GM12878 (cell line): ENCODE measurements at regions not wholly inside any gene's neighbourhood (a gene's known extent, or its start where the extent isn't known, plus 50 kb on each side); places are given as distances from the start of the nearest gene placed in this dataset.

Experiments used
- ATAC-seq: fragments of 200-7000 bp; cut with Tn5 transposase; 3 replicates; pipeline ENCODE4 v1.9.1; 2020; ENCODE audit warnings: mild to moderate bottlenecking, moderate library complexity
- BruUV-seq: library from RNA; stranded (reverse); fragments of 400-500 nt; replicated peaks from 2 replicates; lab custom pipeline; 2021; lab: Mats Ljungman, UMichigan
- CTCF ChIA-PET: fragments of 300-600 bp; sonication (Branson Sonifier 250); formaldehyde crosslinking; extraction: SDS; loops from one replicate; lab custom pipeline; 2021; ENCODE audit warnings: inconsistent platforms; lab: Yijun Ruan, JAX
- POLR2A ChIA-PET: fragments of 350-600 bp; formaldehyde crosslinking; extraction: SDS; loops from one replicate; lab custom pipeline; 2021; ENCODE audit warnings: inconsistent platforms; lab: Charles Lee
- RAD21 ChIA-PET: fragments of 300-600 bp; sonication (Branson Sonifier 250); formaldehyde crosslinking; loops from one replicate; lab custom pipeline; 2023; ENCODE audit warnings: antibody characterized with exemption; ENCODE audit not compliant: unreplicated experiment; lab: Charles Lee
- SMC1A ChIA-PET: fragments of 300-600 bp; sonication (Branson Sonifier 250); formaldehyde crosslinking; loops from one replicate; lab custom pipeline; 2023; ENCODE audit not compliant: unreplicated experiment, uncharacterized antibody; lab: Charles Lee
- DNase-seq: peaks from one replicate; pipeline ENCODE4 v3.0.0-alpha.2; 2011; ENCODE audit warnings: low read depth, low spot score
- FAIRE-seq: peaks from 3 replicates; lab custom pipeline; 2011; peaks lifted over from hg19 to GRCh38; lab: Jason Lieb, UNC
- H2AFZ ChIP-seq: 2 replicates; pipeline ENCODE4 v1.6.0; 2011; ENCODE audit warnings: low read depth, low read length, control low read depth; ENCODE audit not compliant: control insufficient read depth
- H3K27ac ChIP-seq: 2 replicates; pipeline ENCODE4 v1.5.1; 2011; ENCODE audit warnings: control low read depth; ENCODE audit not compliant: control insufficient read depth, insufficient read depth
- H3K27me3 ChIP-seq, 2 experiments: replicated peaks in 1 of 2; 2 replicates each; pipeline versions ENCODE4 v1.6.0 to v1.6.1; 2011; ENCODE audit warnings: low read length in 1 of 2; ENCODE audit not compliant: control insufficient read depth in 2 of 2, insufficient read depth in 2 of 2
- H3K36me3 ChIP-seq, 2 experiments: 2 replicates each; pipeline ENCODE4 v1.5.1; 2011; ENCODE audit warnings: low read length in 1 of 2; ENCODE audit not compliant: control insufficient read depth in 2 of 2, insufficient read depth in 2 of 2
- H3K4me1 ChIP-seq: 2 replicates; pipeline ENCODE4 v1.6.1; 2011; ENCODE audit warnings: mild to moderate bottlenecking, low read length, moderate library complexity, mixed read lengths; ENCODE audit not compliant: control insufficient read depth, insufficient read depth
- H3K4me2 ChIP-seq: 2 replicates; pipeline ENCODE4 v1.6.0; 2011; ENCODE audit warnings: control low read depth; ENCODE audit not compliant: control insufficient read depth, insufficient read depth
- H3K4me3 ChIP-seq: fragments of 200-600 bp; sonication (generic); 2 replicates; pipeline ENCODE4 v1.5.1; 2016
- H3K79me2 ChIP-seq: 2 replicates; pipeline ENCODE4 v1.6.0; 2011; ENCODE audit warnings: low read length; ENCODE audit not compliant: control insufficient read depth, insufficient read depth
- H3K9ac ChIP-seq: 2 replicates; pipeline ENCODE4 v1.8.0; 2011; ENCODE audit warnings: low read length, control low read depth, mixed read lengths; ENCODE audit not compliant: control insufficient read depth, insufficient read depth
- H3K9me3 ChIP-seq: replicated peaks from 3 replicates; pipeline ENCODE4 v1.5.1; 2011; ENCODE audit warnings: mild to moderate bottlenecking, low read length; ENCODE audit not compliant: control insufficient read depth, insufficient read depth
- H4K20me1 ChIP-seq: 2 replicates; pipeline ENCODE4 v1.6.0; 2011; ENCODE audit not compliant: control insufficient read depth, insufficient read depth
- BACH1 ChIP-seq: fragments of 450-650 bp; IDR thresholded peaks from 2 replicates; pipeline ENCODE4 v1.6.1; 2017; ENCODE audit warnings: mild to moderate bottlenecking, borderline replicate concordance
- DPF2 ChIP-seq: fragments of 450-650 bp; IDR thresholded peaks from 2 replicates; pipeline ENCODE4 v1.6.1; 2017; ENCODE audit warnings: mild to moderate bottlenecking
- EP300 ChIP-seq, 2 experiments: fragments of 150-350 bp in 1 of 2; IDR thresholded peaks; 2 replicates each; pipeline ENCODE4 v1.6.1; 2011 to 2012; ENCODE audit warnings: low read depth in 2 of 2, low read length in 2 of 2, borderline replicate concordance in 1 of 2, improper control_type of control experiment in 1 of 2, inconsistent platforms in 1 of 2; ENCODE audit not compliant: control insufficient read depth in 1 of 2
- HDGF ChIP-seq: fragments of 450-650 bp; IDR thresholded peaks from 2 replicates; pipeline ENCODE4 v1.6.1; 2016; ENCODE audit warnings: antibody characterized with exemption
- IKZF2 ChIP-seq, 2 experiments: fragments of 450-650 bp; IDR thresholded peaks; 2 replicates each; pipeline ENCODE4 v1.6.1; 2017; ENCODE audit warnings: mild to moderate bottlenecking in 2 of 2, moderate library complexity in 2 of 2
- MEF2A ChIP-seq: IDR thresholded peaks from 2 replicates; pipeline ENCODE4 v1.6.1; 2011; ENCODE audit warnings: low read depth, mild to moderate bottlenecking, low read length, moderate library complexity; ENCODE audit not compliant: insufficient read depth
- MTA2 ChIP-seq: fragments of 450-650 bp; IDR thresholded peaks from 2 replicates; pipeline ENCODE4 v1.6.1; 2016; ENCODE audit warnings: low read depth, mild to moderate bottlenecking, moderate library complexity
- MXI1 ChIP-seq: fragments of 150-350 bp; IDR thresholded peaks from 2 replicates; pipeline ENCODE4 v1.6.1; 2011; ENCODE audit warnings: low read depth, mild to moderate bottlenecking, inconsistent platforms, low read length, improper control_type of control experiment
- NBN ChIP-seq: fragments of 450-650 bp; IDR thresholded peaks from 2 replicates; pipeline ENCODE4 v1.6.1; 2016
- RAD51 ChIP-seq: fragments of 450-650 bp; IDR thresholded peaks from 2 replicates; pipeline ENCODE4 v1.6.1; 2016; ENCODE audit warnings: moderate library complexity, mild to moderate bottlenecking, inconsistent platforms
- RBBP5 ChIP-seq: fragments of 200-600 bp; sonication (generic); conservative IDR thresholded peaks from 2 replicates; pipeline ENCODE4 v1.6.1; 2016
- RCOR1 ChIP-seq: conservative IDR thresholded peaks from 2 replicates; pipeline ENCODE4 v1.6.1; 2012; ENCODE audit warnings: low read depth, low read length, improper control_type of control experiment
- RUNX3 ChIP-seq: IDR thresholded peaks from 2 replicates; pipeline ENCODE4 v1.6.1; 2012; ENCODE audit warnings: low read length, inconsistent platforms
- SREBF1 ChIP-seq: IDR thresholded peaks from 2 replicates; pipeline ENCODE4 v1.6.1; 2012; ENCODE audit warnings: mild to moderate bottlenecking, low read length
- STAT1 ChIP-seq: fragments of 450-650 bp; conservative IDR thresholded peaks from 2 replicates; pipeline ENCODE4 v1.6.1; 2014; ENCODE audit warnings: antibody characterized with exemption, mild to moderate bottlenecking
- TCF12 ChIP-seq: IDR thresholded peaks from 2 replicates; pipeline ENCODE4 v1.6.1; 2011; ENCODE audit warnings: low read depth, mild to moderate bottlenecking, low read length
- ZBED1 ChIP-seq: IDR thresholded peaks from 2 replicates; pipeline ENCODE4 v1.6.1; 2016; ENCODE audit warnings: borderline replicate concordance
- ZNF274 ChIP-seq: IDR thresholded peaks from one replicate; pipeline ENCODE4 v1.8.0; 2011; ENCODE audit not compliant: insufficient read length, insufficient read depth
- WGBS: methylation state at CpG from one replicate; pipeline ENCODE4 v1.1.6; 2016; ENCODE audit warnings: low lambda C conversion rate; ENCODE audit not compliant: insufficient replicate concordance, insufficient coverage; ENCODE audit errors: missing lambda C conversion rate; 5-methylcytosine and 5-hydroxymethylcytosine counted together
- in situ Hi-C: fragments of 300-500 bp; cut with MboI; formaldehyde crosslinking; loops from 9 replicates; pipeline ENCODE4 v1.14.3; 2018; ENCODE audit warnings: mixed read lengths
- intact Hi-C: fragments of 100-400 bp; cut with micrococcal nuclease; formaldehyde crosslinking; loops from one replicate; pipeline ENCODE4 v1.14.2; 2022; ENCODE audit not compliant: unreplicated experiment
- TF ChIP-seq, protein P1 (sequence below), 3 experiments: IDR thresholded peaks in 2 of 3; conservative IDR thresholded peaks in 1 of 3; 2 replicates each; pipeline ENCODE4 v1.5.1; 2011; ENCODE audit warnings: low read depth in 3 of 3, low read length in 3 of 3, mild to moderate bottlenecking in 3 of 3, control low read depth in 2 of 3, moderate library complexity in 2 of 3, inconsistent platforms in 1 of 3, mixed read lengths in 1 of 3; ENCODE audit not compliant: control insufficient read depth in 2 of 3, insufficient read depth in 1 of 3; ENCODE audit errors: extremely low read depth in 1 of 3

DNA sequence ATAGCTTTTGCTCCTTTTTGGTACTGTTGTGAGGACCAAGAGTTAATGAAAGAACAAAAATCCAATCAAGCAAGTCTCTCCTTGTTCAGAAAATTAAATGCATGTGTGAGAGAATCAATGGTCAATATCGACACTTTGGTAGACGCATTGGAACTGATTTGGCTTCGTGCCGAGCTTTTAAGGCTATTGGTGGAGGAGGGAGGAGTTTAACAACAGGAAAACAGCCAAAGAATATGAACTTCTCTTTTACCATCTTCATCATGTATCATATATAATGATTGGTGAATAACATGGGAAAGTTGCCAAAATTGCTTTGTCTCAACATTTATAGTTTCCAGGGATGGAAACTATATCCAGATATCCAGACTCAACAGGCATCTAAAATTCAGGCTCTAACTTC lies 266.5 kb upstream of the CITED2 start (continued):
- TF ChIP-seq NBN: no peak
- TF ChIP-seq IKZF2 (IDR thresholded peaks at IDR 0.05): no peak

GRCh38 chr6:139640448-139640847 lies 266.0 kb upstream of the CITED2 start:
- ATAC-seq: peak; percentile 95

GRCh38 chr6:139639507-139639906 lies 265.1 kb upstream of the CITED2 start:
- no peak overlapping the region for H3K27ac ChIP-seq
- intact Hi-C loops: no loop called here
- DNase-seq: no peak
- ChIA-PET SMC1A (interaction anchor here (1.6 kb wide), 1 partner anchor 18 kb away, joined by 5 read pairs; no protein-coding TSS in a partner anchor), RAD21 (interaction anchor here (0.6 kb wide), 1 partner anchor 1125 kb away, joined by 3 read pairs; no protein-coding TSS in a partner anchor), CTCF (no interaction called here), POLR2A (no interaction called here)
- no peak for ATAC-seq
- H3K4me2 ChIP-seq: no peak overlapping the region
- BruUV-seq: no TSS peak
- no peaks in the 10 kb centered on the region for H3K27me3 ChIP-seq
- no peak for FAIRE-seq
- H3K4me1 ChIP-seq: peaks cover 4% of the 10 kb centered on the region; the same call in 1 of the 2 replicates
- H3K9me3 ChIP-seq: no peaks in the 10 kb centered on the region
- no peak overlapping the region for H3K9ac ChIP-seq
- WGBS: 98% methylated on average over 5 of the region's 5 CpGs
- H3K79me2 ChIP-seq: no peaks in the 10 kb centered on the region
- H4K20me1 ChIP-seq: no peaks in the 10 kb centered on the region
- H3K4me3 ChIP-seq: no peak overlapping the region
- in situ Hi-C loops: no loop called here
- H3K36me3 ChIP-seq: no peaks in the 10 kb centered on the region
- no peak overlapping the region for H2AFZ ChIP-seq
- TF ChIP-seq STAT1 (no peak), HDGF (no peak), DPF2 (no peak), RBBP5 (no peak), MEF2A (no peak), RAD51 (no peak), TCF12 (no peak), ZBED1 (no peak), RCOR1 (no peak), ZNF274 (no peak), SREBF1 (no peak)
- TF ChIP-seq, protein P1, sequence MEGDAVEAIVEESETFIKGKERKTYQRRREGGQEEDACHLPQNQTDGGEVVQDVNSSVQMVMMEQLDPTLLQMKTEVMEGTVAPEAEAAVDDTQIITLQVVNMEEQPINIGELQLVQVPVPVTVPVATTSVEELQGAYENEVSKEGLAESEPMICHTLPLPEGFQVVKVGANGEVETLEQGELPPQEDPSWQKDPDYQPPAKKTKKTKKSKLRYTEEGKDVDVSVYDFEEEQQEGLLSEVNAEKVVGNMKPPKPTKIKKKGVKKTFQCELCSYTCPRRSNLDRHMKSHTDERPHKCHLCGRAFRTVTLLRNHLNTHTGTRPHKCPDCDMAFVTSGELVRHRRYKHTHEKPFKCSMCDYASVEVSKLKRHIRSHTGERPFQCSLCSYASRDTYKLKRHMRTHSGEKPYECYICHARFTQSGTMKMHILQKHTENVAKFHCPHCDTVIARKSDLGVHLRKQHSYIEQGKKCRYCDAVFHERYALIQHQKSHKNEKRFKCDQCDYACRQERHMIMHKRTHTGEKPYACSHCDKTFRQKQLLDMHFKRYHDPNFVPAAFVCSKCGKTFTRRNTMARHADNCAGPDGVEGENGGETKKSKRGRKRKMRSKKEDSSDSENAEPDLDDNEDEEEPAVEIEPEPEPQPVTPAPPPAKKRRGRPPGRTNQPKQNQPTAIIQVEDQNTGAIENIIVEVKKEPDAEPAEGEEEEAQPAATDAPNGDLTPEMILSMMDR (IDR thresholded peaks at IDR 0.05 in 2 of 3, conservative IDR thresholded peaks at IDR 0.05 in 1 of 3; ENCODE audit: control insufficient read depth in 2 of 3, extremely low read depth in 1 of 3, insufficient read depth in 1 of 3, low read depth in 3 of 3, low read length in 3 of 3): no peak

More at GRCh38 chr6:139640448-139640847, 266.0 kb upstream of the CITED2 start:
- CTCF ChIA-PET: no interaction called here
- H2AFZ ChIP-seq: no peak overlapping the region; the same call in 1 of the 2 replicates
- 6% methylated on average over 3 of the region's 3 CpGs for WGBS
- no TSS peak for BruUV-seq
- no peak overlapping the region for H3K9ac ChIP-seq
- DNase-seq (peak; percentile 28), FAIRE-seq (peak; percentile 38)
- H3K36me3 ChIP-seq: no peaks in the 10 kb centered on the region
- no peak overlapping the region for H3K4me3 ChIP-seq
- RAD21 ChIA-PET: interaction anchor here (1.0 kb wide), 1 partner anchor 266 kb away, joined by 4 read pairs; the partner anchor contains the start of gene CITED2
- no peaks in the 10 kb centered on the region for H4K20me1 ChIP-seq
- in situ Hi-C loops (no loop called here), intact Hi-C loops (no loop called here)
- H3K27ac ChIP-seq: no peak overlapping the region
- peaks cover 4% of the 10 kb centered on the region; the same call in 1 of the 2 replicates for H3K4me1 ChIP-seq
- H3K4me2 ChIP-seq: 0 out of 2 replicates have a peak overlapping the region, but pooled peaks have one; percentile 42
- H3K27me3 ChIP-seq: no peaks in the 10 kb centered on the region
- TF ChIP-seq RUNX3 (peak; percentile 95), MXI1 (0 out of 2 replicates have a peak, but pooled peaks have one; percentile 31), BACH1 (no peak), MTA2 (0 out of 2 replicates have a peak, but pooled peaks have one; percentile 16), EP300 (IDR thresholded peaks at IDR 0.05; ENCODE audit: borderline replicate concordance in 1 of 2, control insufficient read depth in 1 of 2, low read depth in 2 of 2, low read length in 2 of 2) (peak in 1 of 2 experiments; percentile 22; a peak in 1 of 4 replicates)
- POLR2A ChIA-PET: no interaction called here
- no peaks in the 10 kb centered on the region for H3K79me2 ChIP-seq
- SMC1A ChIA-PET: interaction anchor here (1.2 kb wide), 1 partner anchor 240 kb away, joined by 4 read pairs; no protein-coding TSS in a partner anchor
- no peaks in the 10 kb centered on the region for H3K9me3 ChIP-seq
